Glutamatergic neuron (in vitro differentiated cells): ENCODE measurements at regions not wholly inside any gene's neighbourhood (a gene's known extent, or its start where the extent isn't known, plus 50 kb on each side); places are given as distances from the start of the nearest gene placed in this dataset.

Experiments used
- DNase-seq: peaks from one replicate; pipeline ENCODE4 v3.0.0; 2022
- H3K27ac Mint-ChIP-seq: one replicate; pipeline ENCODE4 v1.8.0; 2020; ENCODE audit warnings: mild to moderate bottlenecking, mixed read lengths, inconsistent platforms; ENCODE audit not compliant: unreplicated experiment
- H3K27me3 Mint-ChIP-seq: one replicate; pipeline ENCODE4 v1.8.0; 2020; ENCODE audit warnings: mild to moderate bottlenecking, moderate library complexity, mixed read lengths, inconsistent platforms; ENCODE audit not compliant: unreplicated experiment
- H3K36me3 Mint-ChIP-seq: one replicate; pipeline ENCODE4 v1.8.0; 2020; ENCODE audit warnings: mild to moderate bottlenecking, mixed read lengths, inconsistent platforms; ENCODE audit not compliant: unreplicated experiment
- H3K4me1 Mint-ChIP-seq: one replicate; pipeline ENCODE4 v1.8.0; 2020; ENCODE audit warnings: mild to moderate bottlenecking, low read depth, mixed read lengths, inconsistent platforms; ENCODE audit not compliant: unreplicated experiment
- H3K4me3 Mint-ChIP-seq: one replicate; pipeline ENCODE4 v1.8.0; 2020; ENCODE audit warnings: mild to moderate bottlenecking, mixed read lengths, inconsistent platforms; ENCODE audit not compliant: unreplicated experiment
- H3K9me3 Mint-ChIP-seq: one replicate; pipeline ENCODE4 v1.8.0; 2020; ENCODE audit warnings: mild to moderate bottlenecking, moderate library complexity, mixed read lengths, inconsistent platforms; ENCODE audit not compliant: unreplicated experiment
- CTCF ChIP-seq: fragments of 200-600 bp; sonication (generic); IDR thresholded peaks from one replicate; pipeline ENCODE4 v1.5.0; 2021; ENCODE audit not compliant: partially characterized antibody, unreplicated experiment

GRCh38 chr9:95756986-95757385 is 118.5 kb upstream of the ERCC6L2 start:
- H3K27ac Mint-ChIP-seq: no peak overlapping the region
- no peak for TF ChIP-seq CTCF
- peaks cover 4% of the 10 kb centered on the region for H3K36me3 Mint-ChIP-seq
- no peak overlapping the region for H3K4me3 Mint-ChIP-seq
- peaks cover 10% of the 10 kb centered on the region for H3K4me1 Mint-ChIP-seq
- no peaks in the 10 kb centered on the region for H3K27me3 Mint-ChIP-seq
- H3K9me3 Mint-ChIP-seq: no peaks in the 10 kb centered on the region
- DNase-seq: no peak

GRCh38 chr9:95756101-95756500 is 119.4 kb upstream of the ERCC6L2 start:
- no peak for TF ChIP-seq CTCF
- DNase-seq: no peak
- H3K36me3 Mint-ChIP-seq: peaks cover 4% of the 10 kb centered on the region
- no peak overlapping the region for H3K27ac Mint-ChIP-seq
- peaks cover under 1% of the 10 kb centered on the region for H3K27me3 Mint-ChIP-seq
- no peak overlapping the region for H3K4me3 Mint-ChIP-seq
- no peaks in the 10 kb centered on the region for H3K9me3 Mint-ChIP-seq
- H3K4me1 Mint-ChIP-seq: peaks cover 10% of the 10 kb centered on the region

GRCh38 chr9:95755421-95755730 is 120.1 kb upstream of the ERCC6L2 start:
- peaks cover 10% of the 10 kb centered on the region for H3K4me1 Mint-ChIP-seq
- H3K27me3 Mint-ChIP-seq: peaks cover 2% of the 10 kb centered on the region
- H3K27ac Mint-ChIP-seq: no peak overlapping the region
- TF ChIP-seq CTCF: no peak
- no peak overlapping the region for H3K4me3 Mint-ChIP-seq
- no peak for DNase-seq
- peaks cover 4% of the 10 kb centered on the region for H3K36me3 Mint-ChIP-seq
- H3K9me3 Mint-ChIP-seq: no peaks in the 10 kb centered on the region

- H3K4me3 Mint-ChIP-seq: no peak overlapping the region
- peaks cover 10% of the 10 kb centered on the region for H3K4me1 Mint-ChIP-seq
- no peak for TF ChIP-seq CTCF
- H3K36me3 Mint-ChIP-seq: peaks cover 4% of the 10 kb centered on the region
- H3K27ac Mint-ChIP-seq: no peak overlapping the region
- H3K27me3 Mint-ChIP-seq: peaks cover 2% of the 10 kb centered on the region
- H3K9me3 Mint-ChIP-seq: no peaks in the 10 kb centered on the region
- DNase-seq: no peak
Observed at GRCh38 chr9:95754533-95755420, 120.7 kb upstream of the ERCC6L2 start.

- Mint-ChIP-seq H3K36me3 (peaks cover 4% of the 10 kb centered on the region), H3K27ac (no peak overlapping the region), H3K27me3 (peaks cover 2% of the 10 kb centered on the region), H3K9me3 (no peaks in the 10 kb centered on the region), H3K4me3 (no peak overlapping the region), H3K4me1 (peaks cover 14% of the 10 kb centered on the region)
- DNase-seq: no peak
- TF ChIP-seq CTCF: no peak
Observed at GRCh38 chr9:95753762-95754465, 121.6 kb upstream of the ERCC6L2 start.
